Stimulated activated CD4-positive, alpha-beta T cell treated with anti-CD3 and anti-CD28 coated beads, Interleukin-4, amount 100 ng/mL, for 24 hours (primary cell): ENCODE measurements at regions not wholly inside any gene's neighbourhood (a gene's known extent, or its start where the extent isn't known, plus 50 kb on each side); places are given as distances from the start of the nearest gene placed in this dataset.

Experiments used
- DNase-seq: peaks from one replicate; pipeline ENCODE4 v3.0.0-alpha.2; 2020

- no peak for DNase-seq
Measured at GRCh38 chr10:3366043-3366442, 193.5 kb upstream of the PITRM1 start.

GRCh38 chr10:3365630-3366029, 193.0 kb upstream of the PITRM1 start:
- DNase-seq: no peak

GRCh38 chr10:3364768-3365480, 192.3 kb upstream of the PITRM1 start:
- no peak for DNase-seq

GRCh38 chr10:3363311-3364045, 190.9 kb upstream of the PITRM1 start:
- DNase-seq: no peak

GRCh38 chr10:3362394-3362793, 189.8 kb upstream of the PITRM1 start:
- DNase-seq: no peak

GRCh38 chr10:3361640-3362039, 189.1 kb upstream of the PITRM1 start:
- no peak for DNase-seq

- no peak for DNase-seq
Measured at GRCh38 chr10:3357737-3358136, 185.2 kb upstream of the PITRM1 start.

- no peak for DNase-seq
Measured at GRCh38 chr10:3355536-3355935, 183.0 kb upstream of the PITRM1 start.

- no peak for DNase-seq
Measured at GRCh38 chr10:3354174-3354900, 181.8 kb upstream of the PITRM1 start.

GRCh38 chr10:3353235-3353634, 180.7 kb upstream of the PITRM1 start:
- no peak for DNase-seq

- DNase-seq: no peak
Measured at GRCh38 chr10:3350617-3351258, 178.2 kb upstream of the PITRM1 start.

- no peak for DNase-seq
Measured at GRCh38 chr10:3350205-3350604, 177.6 kb upstream of the PITRM1 start.

GRCh38 chr10:3348564-3348963, 176.0 kb upstream of the PITRM1 start:
- no peak for DNase-seq

GRCh38 chr10:3347413-3348182, 175.0 kb upstream of the PITRM1 start:
- DNase-seq: no peak

GRCh38 chr10:3346851-3347250, 174.3 kb upstream of the PITRM1 start:
- DNase-seq: no peak

GRCh38 chr10:3342771-3343170, 170.2 kb upstream of the PITRM1 start:
- DNase-seq: no peak

- no peak for DNase-seq
Measured at GRCh38 chr10:3340127-3340730, 167.6 kb upstream of the PITRM1 start.

- no peak for DNase-seq
Measured at GRCh38 chr10:3339531-3339950, 167.0 kb upstream of the PITRM1 start.

- no peak for DNase-seq
Measured at GRCh38 chr10:3339121-3339520, 166.5 kb upstream of the PITRM1 start.

- DNase-seq: no peak
Measured at GRCh38 chr10:3337741-3338140, 165.2 kb upstream of the PITRM1 start.

GRCh38 chr10:3336673-3337293, 164.2 kb upstream of the PITRM1 start:
- DNase-seq: no peak

GRCh38 chr10:3333426-3333825, 160.8 kb upstream of the PITRM1 start:
- DNase-seq: no peak
